SK-N-SH treated with all-trans-retinoic acid at 6 μM for 48 hours (cell line): ENCODE measurements at regions not wholly inside any gene's neighbourhood (a gene's known extent, or its start where the extent isn't known, plus 50 kb on each side); places are given as distances from the start of the nearest gene placed in this dataset.

Experiments
- ATAC-seq: fragments of 200-7000 bp; cut with Tn5 transposase; 3 replicates; pipeline ENCODE4 v1.9.1; 2020; ENCODE audit warnings: mild to moderate bottlenecking, moderate library complexity
- ARNTL ChIP-seq: fragments of 450-650 bp; formaldehyde crosslinking; IDR thresholded peaks from 2 replicates; pipeline ENCODE4 v1.5.0; 2020; ENCODE audit warnings: low read depth, mild to moderate bottlenecking, moderate library complexity, borderline replicate concordance
- BACH2 ChIP-seq: fragments of 250-450 bp; sonication (Bioruptor Pico); IDR thresholded peaks from 2 replicates; pipeline ENCODE4 v1.9.0; 2021; ENCODE audit warnings: mild to moderate bottlenecking, borderline replicate concordance
- CSDC2 ChIP-seq: fragments of 250-450 bp; sonication (Bioruptor Pico); IDR thresholded peaks from 2 replicates; pipeline ENCODE4 v1.5.0; 2020; ENCODE audit warnings: mild to moderate bottlenecking, moderate library complexity
- ESRRG ChIP-seq: fragments of 250-450 bp; sonication (Bioruptor Pico); IDR thresholded peaks from 2 replicates; pipeline ENCODE4 v1.6.1; 2021; ENCODE audit warnings: mild to moderate bottlenecking
- GLIS3 ChIP-seq: fragments of 250-450 bp; sonication (Bioruptor Pico); IDR thresholded peaks from 2 replicates; pipeline ENCODE4 v1.5.0; 2020; ENCODE audit warnings: mild to moderate bottlenecking, moderate library complexity
- ISL1 ChIP-seq: fragments of 250-450 bp; sonication (Bioruptor Pico); IDR thresholded peaks from 2 replicates; pipeline ENCODE4 v2.1.2; 2022; ENCODE audit warnings: mild to moderate bottlenecking, moderate library complexity
- OSR1 ChIP-seq: fragments of 250-450 bp; sonication (Bioruptor Pico); IDR thresholded peaks from 2 replicates; pipeline ENCODE4 v1.8.0; 2022; ENCODE audit warnings: moderate library complexity, mild to moderate bottlenecking, inconsistent platforms
- POU6F1 ChIP-seq: fragments of 250-450 bp; sonication (Bioruptor Pico); IDR thresholded peaks from 2 replicates; pipeline ENCODE4 v1.8.0; 2021; ENCODE audit warnings: low read depth, mild to moderate bottlenecking, moderate library complexity, borderline replicate concordance
- PPARA ChIP-seq: fragments of 250-450 bp; sonication (Bioruptor Pico); IDR thresholded peaks from 2 replicates; pipeline ENCODE4 v1.5.0; 2020; ENCODE audit warnings: mild to moderate bottlenecking, borderline replicate concordance
- SNAI2 ChIP-seq: fragments of 250-450 bp; sonication (Bioruptor Pico); IDR thresholded peaks from 2 replicates; pipeline ENCODE4 v1.5.0; 2020; ENCODE audit warnings: mild to moderate bottlenecking, moderate library complexity
- TCF4 ChIP-seq: fragments of 250-450 bp; sonication (Bioruptor Pico); IDR thresholded peaks from 2 replicates; pipeline ENCODE4 v1.8.0; 2021; ENCODE audit warnings: mild to moderate bottlenecking, moderate library complexity, borderline replicate concordance
- TOX ChIP-seq: fragments of 250-450 bp; sonication (Bioruptor Pico); IDR thresholded peaks from 2 replicates; pipeline ENCODE4 v1.8.0; 2021; ENCODE audit warnings: mild to moderate bottlenecking, moderate library complexity, borderline replicate concordance
- TSHZ2 ChIP-seq: fragments of 250-450 bp; sonication (Bioruptor Pico); IDR thresholded peaks from 2 replicates; pipeline ENCODE4 v1.5.0; 2020; ENCODE audit warnings: mild to moderate bottlenecking, moderate library complexity
- ZC3H10 ChIP-seq: fragments of 250-450 bp; sonication (Bioruptor Pico); IDR thresholded peaks from 2 replicates; pipeline ENCODE4 v1.5.1; 2021; ENCODE audit warnings: mild to moderate bottlenecking, moderate library complexity
- ZFP3 ChIP-seq: fragments of 250-450 bp; sonication (Bioruptor Pico); IDR thresholded peaks from 2 replicates; pipeline ENCODE4 v1.5.0; 2020; ENCODE audit warnings: mild to moderate bottlenecking, moderate library complexity
- ZFP30 ChIP-seq: fragments of 450-650 bp; formaldehyde crosslinking; IDR thresholded peaks from 2 replicates; pipeline ENCODE4 v1.5.0; 2022; ENCODE audit warnings: mild to moderate bottlenecking, moderate library complexity
- ZNF565 ChIP-seq: fragments of 450-650 bp; formaldehyde crosslinking; conservative IDR thresholded peaks from 2 replicates; pipeline ENCODE4 v1.5.0; 2020; ENCODE audit warnings: low read depth, mild to moderate bottlenecking, moderate library complexity
- ZNF70 ChIP-seq: fragments of 450-650 bp; formaldehyde crosslinking; IDR thresholded peaks from 2 replicates; pipeline ENCODE4 v1.5.0; 2020; ENCODE audit warnings: mild to moderate bottlenecking, moderate library complexity
- ZNF8 ChIP-seq: fragments of 450-650 bp; formaldehyde crosslinking; IDR thresholded peaks from 2 replicates; pipeline ENCODE4 v1.5.0; 2020; ENCODE audit warnings: mild to moderate bottlenecking, moderate library complexity
- TF ChIP-seq, protein P1 (sequence below): fragments of 250-450 bp; sonication (Bioruptor Pico); IDR thresholded peaks from 2 replicates; pipeline ENCODE4 v1.5.1; 2021; ENCODE audit warnings: mild to moderate bottlenecking, moderate library complexity
- TF ChIP-seq, protein P2 (sequence below): fragments of 250-450 bp; sonication (Bioruptor Pico); IDR thresholded peaks from 2 replicates; pipeline ENCODE4 v1.5.1; 2020; ENCODE audit warnings: low read depth, mild to moderate bottlenecking, moderate library complexity

DNA sequence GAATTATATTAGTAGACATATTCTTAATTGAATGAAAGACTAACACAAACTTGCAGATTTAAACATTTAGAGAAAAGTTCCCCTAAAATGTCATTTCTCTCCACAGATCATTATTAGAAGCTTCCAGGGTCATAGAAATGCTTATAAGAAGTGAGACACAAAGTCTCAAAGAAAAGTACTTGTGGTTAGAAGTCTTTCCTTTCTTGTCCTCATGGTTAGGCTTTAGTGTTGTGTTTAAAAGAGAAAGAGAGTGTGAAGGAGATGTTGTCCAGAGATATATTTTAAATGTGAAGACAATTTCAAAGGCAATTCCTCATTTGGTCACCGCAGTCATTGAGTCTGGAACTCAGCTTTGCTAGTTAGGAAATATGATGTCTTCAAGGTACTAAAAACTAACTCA lies 230.4 kb upstream of the ARPP21 start (continued):
- TF ChIP-seq TSHZ2 (CRISPR knock-in tag) (no peak), BACH2 (CRISPR knock-in tag) (no peak), ZNF8 (no peak), ARNTL (CRISPR knock-in tag) (no peak), TOX (CRISPR knock-in tag) (no peak), GLIS3 (CRISPR knock-in tag) (no peak)
- TF ChIP-seq, protein P1, sequence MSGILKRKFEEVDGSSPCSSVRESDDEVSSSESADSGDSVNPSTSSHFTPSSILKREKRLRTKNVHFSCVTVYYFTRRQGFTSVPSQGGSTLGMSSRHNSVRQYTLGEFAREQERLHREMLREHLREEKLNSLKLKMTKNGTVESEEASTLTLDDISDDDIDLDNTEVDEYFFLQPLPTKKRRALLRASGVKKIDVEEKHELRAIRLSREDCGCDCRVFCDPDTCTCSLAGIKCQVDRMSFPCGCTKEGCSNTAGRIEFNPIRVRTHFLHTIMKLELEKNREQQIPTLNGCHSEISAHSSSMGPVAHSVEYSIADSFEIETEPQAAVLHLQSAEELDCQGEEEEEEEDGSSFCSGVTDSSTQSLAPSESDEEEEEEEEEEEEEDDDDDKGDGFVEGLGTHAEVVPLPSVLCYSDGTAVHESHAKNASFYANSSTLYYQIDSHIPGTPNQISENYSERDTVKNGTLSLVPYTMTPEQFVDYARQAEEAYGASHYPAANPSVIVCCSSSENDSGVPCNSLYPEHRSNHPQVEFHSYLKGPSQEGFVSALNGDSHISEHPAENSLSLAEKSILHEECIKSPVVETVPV (CRISPR knock-in tag) = no peak

- TF ChIP-seq ZFP3 (no peak), ZC3H10 (CRISPR knock-in tag) (no peak), ISL1 (CRISPR knock-in tag) (no peak), BACH2 (CRISPR knock-in tag) (no peak)
These were observed 229.3 kb upstream of the ARPP21 start for GRCh38 chr3:35409991-35410390.

GRCh38 chr3:35413483-35413882 lies 225.8 kb upstream of the ARPP21 start:
- TF ChIP-seq ZNF70 (CRISPR knock-in tag) = no peak
- TF ChIP-seq SNAI2 (CRISPR knock-in tag) = no peak
- TF ChIP-seq ZC3H10 (CRISPR knock-in tag) = no peak
- no peak for TF ChIP-seq ZNF565 (CRISPR knock-in tag)
- TF ChIP-seq ESRRG = no peak
- TF ChIP-seq ZFP3 = no peak
- no peak for TF ChIP-seq POU6F1
- TF ChIP-seq ISL1 (CRISPR knock-in tag) = no peak
- TF ChIP-seq, protein P2, sequence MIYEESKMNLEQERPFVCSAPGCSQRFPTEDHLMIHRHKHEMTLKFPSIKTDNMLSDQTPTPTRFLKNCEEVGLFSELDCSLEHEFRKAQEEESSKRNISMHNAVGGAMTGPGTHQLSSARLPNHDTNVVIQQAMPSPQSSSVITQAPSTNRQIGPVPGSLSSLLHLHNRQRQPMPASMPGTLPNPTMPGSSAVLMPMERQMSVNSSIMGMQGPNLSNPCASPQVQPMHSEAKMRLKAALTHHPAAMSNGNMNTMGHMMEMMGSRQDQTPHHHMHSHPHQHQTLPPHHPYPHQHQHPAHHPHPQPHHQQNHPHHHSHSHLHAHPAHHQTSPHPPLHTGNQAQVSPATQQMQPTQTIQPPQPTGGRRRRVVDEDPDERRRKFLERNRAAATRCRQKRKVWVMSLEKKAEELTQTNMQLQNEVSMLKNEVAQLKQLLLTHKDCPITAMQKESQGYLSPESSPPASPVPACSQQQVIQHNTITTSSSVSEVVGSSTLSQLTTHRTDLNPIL (CRISPR knock-in tag) = no peak
- no peak for TF ChIP-seq ZNF8
- no peak for TF ChIP-seq CSDC2 (CRISPR knock-in tag)
- TF ChIP-seq ZFP30 (CRISPR knock-in tag) = no peak
- ATAC-seq = no peak

More at GRCh38 chr3:35409991-35410390, 229.3 kb upstream of the ARPP21 start:
- ATAC-seq = no peak

DNA sequence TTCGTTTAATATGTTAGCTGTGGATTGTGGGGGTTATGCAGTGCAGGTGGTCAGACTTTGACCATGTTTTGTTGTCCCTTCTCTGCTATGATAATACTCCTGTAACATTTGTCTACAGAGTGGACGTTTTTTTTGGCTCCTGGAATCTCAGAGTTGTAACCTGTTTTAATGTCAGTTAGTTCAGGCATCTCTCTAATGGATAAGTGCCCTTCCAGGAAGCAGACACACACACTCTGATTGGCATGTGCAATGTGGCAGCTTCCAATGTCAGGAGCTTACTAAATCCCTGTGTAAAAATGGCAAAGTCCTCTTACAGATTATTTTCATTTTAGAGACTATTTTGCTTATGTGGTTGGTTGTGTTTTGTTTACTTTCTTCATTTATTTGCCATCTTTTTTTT lies 222.2 kb upstream of the ARPP21 start:
- no peak for ATAC-seq
- TF ChIP-seq ZNF70 (CRISPR knock-in tag) (no peak), TOX (CRISPR knock-in tag) (no peak), TSHZ2 (CRISPR knock-in tag) (no peak), ARNTL (CRISPR knock-in tag) (no peak), OSR1 (CRISPR knock-in tag) (no peak), BACH2 (CRISPR knock-in tag) (no peak), PPARA (CRISPR knock-in tag) (no peak), POU6F1 (no peak), TCF4 (CRISPR knock-in tag) (no peak), ZNF8 (no peak), SNAI2 (CRISPR knock-in tag) (no peak), ZFP3 (no peak), ZFP30 (CRISPR knock-in tag) (no peak), GLIS3 (CRISPR knock-in tag) (no peak)
- TF ChIP-seq, protein P1 (CRISPR knock-in tag) = no peak
- TF ChIP-seq, all 23 proteins: peak for 0
